ENCODE measurements at regions not wholly inside any gene's neighbourhood (a gene's known extent, or its start where the extent isn't known, plus 50 kb on each side); places are given as distances from the start of the nearest gene placed in this dataset.
A peak's percentile ranks its signal among the peaks of the same experiment; 100 is the strongest.
"Not testable (repeated sequence)": the region's sequence is repeated elsewhere in the genome, so short reads cannot be mapped to it uniquely, and the experiment has no call there.

GRCh38 chr7:76928751-76929150 lies 103.4 kb downstream of the SPDYE17 start:
- H3K27me3 Mint-ChIP-seq (ENCODE audit: insufficient read depth, unreplicated experiment) = peaks cover 57% of the 10 kb centered on the region
- intact Hi-C loops (cut with micrococcal nuclease); DNase-seq (ENCODE audit: unreplicated experiment); H3K4me3 Mint-ChIP-seq (ENCODE audit: unreplicated experiment); POLR2A ChIA-PET; H3K9me3 Mint-ChIP-seq (ENCODE audit: unreplicated experiment); H3K27ac Mint-ChIP-seq (ENCODE audit: low read depth, unreplicated experiment); H3K4me1 Mint-ChIP-seq (ENCODE audit: insufficient read depth, unreplicated experiment); BruUV-seq (replicated peaks); CTCF ChIA-PET; H3K36me3 Mint-ChIP-seq (ENCODE audit: insufficient read depth, unreplicated experiment): not testable (repeated sequence)

- CTCF ChIA-PET = interaction anchor here (0.6 kb wide), 1 partner anchor 407 kb away, joined by 3 read pairs; no protein-coding TSS in a partner anchor
- H3K4me3 Mint-ChIP-seq (ENCODE audit: unreplicated experiment); H3K4me1 Mint-ChIP-seq (ENCODE audit: insufficient read depth, unreplicated experiment); H3K9me3 Mint-ChIP-seq (ENCODE audit: unreplicated experiment); DNase-seq (ENCODE audit: unreplicated experiment); H3K27ac Mint-ChIP-seq (ENCODE audit: low read depth, unreplicated experiment); intact Hi-C loops (cut with micrococcal nuclease); BruUV-seq (replicated peaks); H3K36me3 Mint-ChIP-seq (ENCODE audit: insufficient read depth, unreplicated experiment); POLR2A ChIA-PET: not testable (repeated sequence)
- H3K27me3 Mint-ChIP-seq (ENCODE audit: insufficient read depth, unreplicated experiment) = peaks cover 60% of the 10 kb centered on the region
Measured at GRCh38 chr7:76927741-76928393, 104.3 kb downstream of the SPDYE17 start.

- intact Hi-C loops (cut with micrococcal nuclease); H3K4me1 Mint-ChIP-seq (ENCODE audit: insufficient read depth, unreplicated experiment); H3K27ac Mint-ChIP-seq (ENCODE audit: low read depth, unreplicated experiment); H3K9me3 Mint-ChIP-seq (ENCODE audit: unreplicated experiment); POLR2A ChIA-PET; CTCF ChIA-PET; H3K36me3 Mint-ChIP-seq (ENCODE audit: insufficient read depth, unreplicated experiment); H3K4me3 Mint-ChIP-seq (ENCODE audit: unreplicated experiment); DNase-seq (ENCODE audit: unreplicated experiment); BruUV-seq (replicated peaks): not testable (repeated sequence)
- H3K27me3 Mint-ChIP-seq (ENCODE audit: insufficient read depth, unreplicated experiment) = peaks cover 69% of the 10 kb centered on the region
Measured at GRCh38 chr7:76926416-76926815, 105.7 kb downstream of the SPDYE17 start.

- H3K36me3 Mint-ChIP-seq (ENCODE audit: insufficient read depth, unreplicated experiment); intact Hi-C loops (cut with micrococcal nuclease); H3K4me1 Mint-ChIP-seq (ENCODE audit: insufficient read depth, unreplicated experiment); POLR2A ChIA-PET; CTCF ChIA-PET; H3K27ac Mint-ChIP-seq (ENCODE audit: low read depth, unreplicated experiment); H3K9me3 Mint-ChIP-seq (ENCODE audit: unreplicated experiment); H3K4me3 Mint-ChIP-seq (ENCODE audit: unreplicated experiment); BruUV-seq (replicated peaks): not testable (repeated sequence)
- DNase-seq (ENCODE audit: unreplicated experiment) = peak; percentile 1
- peaks cover 58% of the 10 kb centered on the region for H3K27me3 Mint-ChIP-seq (ENCODE audit: insufficient read depth, unreplicated experiment)
Measured at GRCh38 chr7:76924756-76925155, 107.4 kb downstream of the SPDYE17 start.

GRCh38 chr7:76918619-76919018 lies 113.5 kb downstream of the SPDYE17 start:
- H3K4me3 Mint-ChIP-seq (ENCODE audit: unreplicated experiment); H3K9me3 Mint-ChIP-seq (ENCODE audit: unreplicated experiment); POLR2A ChIA-PET; DNase-seq (ENCODE audit: unreplicated experiment); H3K27ac Mint-ChIP-seq (ENCODE audit: low read depth, unreplicated experiment); intact Hi-C loops (cut with micrococcal nuclease); H3K36me3 Mint-ChIP-seq (ENCODE audit: insufficient read depth, unreplicated experiment); BruUV-seq (replicated peaks); H3K4me1 Mint-ChIP-seq (ENCODE audit: insufficient read depth, unreplicated experiment); CTCF ChIA-PET: not testable (repeated sequence)
- H3K27me3 Mint-ChIP-seq (ENCODE audit: insufficient read depth, unreplicated experiment) = peaks cover 50% of the 10 kb centered on the region

GRCh38 chr7:76914361-76914760 lies 117.8 kb downstream of the SPDYE17 start:
- BruUV-seq (replicated peaks); H3K36me3 Mint-ChIP-seq (ENCODE audit: insufficient read depth, unreplicated experiment); H3K4me3 Mint-ChIP-seq (ENCODE audit: unreplicated experiment); CTCF ChIA-PET; H3K27ac Mint-ChIP-seq (ENCODE audit: low read depth, unreplicated experiment); POLR2A ChIA-PET; H3K4me1 Mint-ChIP-seq (ENCODE audit: insufficient read depth, unreplicated experiment); H3K9me3 Mint-ChIP-seq (ENCODE audit: unreplicated experiment); intact Hi-C loops (cut with micrococcal nuclease); DNase-seq (ENCODE audit: unreplicated experiment): not testable (repeated sequence)
- H3K27me3 Mint-ChIP-seq (ENCODE audit: insufficient read depth, unreplicated experiment) = peaks cover 38% of the 10 kb centered on the region

GRCh38 chr7:76912011-76912814 lies 119.9 kb downstream of the SPDYE17 start:
- DNase-seq (ENCODE audit: unreplicated experiment); POLR2A ChIA-PET; BruUV-seq (replicated peaks); H3K4me3 Mint-ChIP-seq (ENCODE audit: unreplicated experiment); H3K27ac Mint-ChIP-seq (ENCODE audit: low read depth, unreplicated experiment); H3K36me3 Mint-ChIP-seq (ENCODE audit: insufficient read depth, unreplicated experiment); intact Hi-C loops (cut with micrococcal nuclease); H3K4me1 Mint-ChIP-seq (ENCODE audit: insufficient read depth, unreplicated experiment); CTCF ChIA-PET; H3K9me3 Mint-ChIP-seq (ENCODE audit: unreplicated experiment): not testable (repeated sequence)
- H3K27me3 Mint-ChIP-seq (ENCODE audit: insufficient read depth, unreplicated experiment) = peaks cover 28% of the 10 kb centered on the region

- H3K27me3 Mint-ChIP-seq (ENCODE audit: insufficient read depth, unreplicated experiment) = peaks cover 10% of the 10 kb centered on the region
- H3K36me3 Mint-ChIP-seq (ENCODE audit: insufficient read depth, unreplicated experiment); H3K4me1 Mint-ChIP-seq (ENCODE audit: insufficient read depth, unreplicated experiment); DNase-seq (ENCODE audit: unreplicated experiment); POLR2A ChIA-PET; BruUV-seq (replicated peaks); H3K9me3 Mint-ChIP-seq (ENCODE audit: unreplicated experiment); intact Hi-C loops (cut with micrococcal nuclease); CTCF ChIA-PET; H3K27ac Mint-ChIP-seq (ENCODE audit: low read depth, unreplicated experiment); H3K4me3 Mint-ChIP-seq (ENCODE audit: unreplicated experiment): not testable (repeated sequence)
Measured at GRCh38 chr7:76904688-76905087, 127.5 kb downstream of the SPDYE17 start.

GRCh38 chr7:76901944-76902710 lies 130.0 kb downstream of the SPDYE17 start:
- BruUV-seq (replicated peaks); intact Hi-C loops (cut with micrococcal nuclease); H3K4me3 Mint-ChIP-seq (ENCODE audit: unreplicated experiment); H3K9me3 Mint-ChIP-seq (ENCODE audit: unreplicated experiment); DNase-seq (ENCODE audit: unreplicated experiment); H3K4me1 Mint-ChIP-seq (ENCODE audit: insufficient read depth, unreplicated experiment); H3K27ac Mint-ChIP-seq (ENCODE audit: low read depth, unreplicated experiment); H3K36me3 Mint-ChIP-seq (ENCODE audit: insufficient read depth, unreplicated experiment); POLR2A ChIA-PET; CTCF ChIA-PET: not testable (repeated sequence)
- peaks cover 10% of the 10 kb centered on the region for H3K27me3 Mint-ChIP-seq (ENCODE audit: insufficient read depth, unreplicated experiment)

Data from MCF 10A (cell line).